GM23248 (cell line): ENCODE measurements at regions not wholly inside any gene's neighbourhood (a gene's known extent, or its start where the extent isn't known, plus 50 kb on each side); places are given as distances from the start of the nearest gene placed in this dataset.
A peak's percentile ranks its signal among the peaks of the same experiment; 100 is the strongest.

Source experiments
- DNase-seq: peaks from one replicate; pipeline ENCODE4 v3.0.0-alpha.2; 2015
- H2AFZ ChIP-seq: fragments of 200-600 bp; sonication (generic); 2 replicates; pipeline ENCODE4 v1.6.1; 2016; ENCODE audit warnings: antibody characterized with exemption
- H3F3A ChIP-seq: fragments of 200-600 bp; sonication (generic); 2 replicates; pipeline ENCODE4 v1.6.1; 2016; ENCODE audit warnings: mild to moderate bottlenecking, antibody characterized with exemption, mixed run types; ENCODE audit not compliant: insufficient read depth
- H3K27ac ChIP-seq: fragments of 200-600 bp; sonication (generic); 2 replicates; pipeline ENCODE4 v1.5.1; 2016; ENCODE audit warnings: mild to moderate bottlenecking
- H3K27me3 ChIP-seq: fragments of 200-600 bp; sonication (generic); replicated peaks from 2 replicates; pipeline ENCODE4 v1.6.1; 2016; ENCODE audit warnings: mild to moderate bottlenecking; ENCODE audit not compliant: insufficient read depth
- H3K36me3 ChIP-seq: fragments of 200-600 bp; sonication (generic); 2 replicates; pipeline ENCODE4 v1.6.1; 2016; ENCODE audit warnings: low read depth, mild to moderate bottlenecking
- H3K4me1 ChIP-seq: fragments of 200-600 bp; sonication (generic); 2 replicates; pipeline ENCODE4 v1.6.1; 2016; ENCODE audit warnings: mild to moderate bottlenecking; ENCODE audit not compliant: insufficient read depth
- H3K4me2 ChIP-seq: fragments of 200-600 bp; sonication (generic); one replicate; pipeline ENCODE4 v1.6.1; 2016; ENCODE audit warnings: mild to moderate bottlenecking; ENCODE audit not compliant: unreplicated experiment
- H3K4me3 ChIP-seq: fragments of 200-600 bp; sonication (generic); 2 replicates; pipeline ENCODE4 v1.5.1; 2016; ENCODE audit warnings: mild to moderate bottlenecking
- H3K79me2 ChIP-seq: fragments of 200-600 bp; sonication (generic); 2 replicates; pipeline ENCODE4 v1.6.1; 2016; ENCODE audit warnings: mild to moderate bottlenecking; ENCODE audit not compliant: insufficient read depth
- H3K9ac ChIP-seq: fragments of 200-600 bp; sonication (generic); 2 replicates; pipeline ENCODE4 v1.6.1; 2016; ENCODE audit warnings: mild to moderate bottlenecking
- H3K9me2 ChIP-seq: fragments of 200-600 bp; sonication (generic); 2 replicates; pipeline ENCODE4 v1.6.1; 2016; ENCODE audit warnings: mixed run types, mild to moderate bottlenecking, moderate library complexity; ENCODE audit not compliant: insufficient read depth
- H3K9me3 ChIP-seq: fragments of 200-600 bp; sonication (generic); one replicate; pipeline ENCODE4 v1.6.1; 2017; ENCODE audit warnings: low read depth
- H4K20me1 ChIP-seq: fragments of 200-600 bp; sonication (generic); 2 replicates; pipeline ENCODE4 v1.6.0; 2016; ENCODE audit not compliant: insufficient read depth
- EZH2 ChIP-seq: fragments of 200-600 bp; sonication (generic); IDR thresholded peaks from 2 replicates; pipeline ENCODE4 v1.6.1; 2018; ENCODE audit warnings: antibody characterized with exemption, mild to moderate bottlenecking; ENCODE audit not compliant: insufficient read depth, poor library complexity, severe bottlenecking
- EZH2phosphoT487 ChIP-seq: fragments of 200-600 bp; sonication (generic); IDR thresholded peaks from 2 replicates; pipeline ENCODE4 v1.6.1; 2018; ENCODE audit warnings: antibody characterized with exemption, moderate library complexity, mild to moderate bottlenecking, low read depth; ENCODE audit not compliant: insufficient read depth
- WGBS, 2 experiments: methylation state at CpG; one replicate each; pipeline ENCODE4 v1.1.6; 2015 to 2017; ENCODE audit warnings: low lambda C conversion rate in 2 of 2, low coverage in 1 of 2; ENCODE audit errors: missing lambda C conversion rate in 2 of 2; 5-methylcytosine and 5-hydroxymethylcytosine counted together
- in situ Hi-C: fragments of 300-500 bp; cut with MboI; formaldehyde crosslinking; loops from 2 replicates; pipeline ENCODE4 v1.15.0; 2020

DNA sequence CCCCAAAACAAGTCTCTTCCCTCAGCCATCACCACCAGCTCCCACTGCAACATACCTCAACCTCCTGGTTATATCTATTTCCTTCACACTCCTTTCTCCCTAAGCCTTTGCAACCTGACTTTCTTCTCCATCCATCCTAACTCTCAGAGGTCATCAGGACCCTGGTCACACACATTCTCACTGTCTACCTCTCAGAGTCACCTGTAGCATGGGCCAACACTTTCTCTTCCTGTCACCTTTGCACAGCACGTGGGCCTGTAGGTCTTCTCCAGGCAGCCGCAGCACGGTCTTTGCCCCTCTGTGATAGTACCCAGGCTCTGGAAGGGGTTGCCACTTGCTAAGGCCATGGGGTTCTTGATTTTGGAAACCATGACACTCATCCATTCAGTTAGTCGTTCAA, 921.1 kb downstream of the UQCRFS1 start:
- no peaks in the 10 kb centered on the region for H3K9me3 ChIP-seq
- no peak overlapping the region for H2AFZ ChIP-seq
- 62 to 64% methylated on average over 4 of the region's 4 CpGs for WGBS, 2 experiments
- H3K9me2 ChIP-seq = no peaks in the 10 kb centered on the region
- H3K79me2 ChIP-seq = no peaks in the 10 kb centered on the region
- H3K4me2 ChIP-seq = no peak overlapping the region
- no peak for TF ChIP-seq EZH2phosphoT487
- no peak for TF ChIP-seq EZH2
- H3K4me3 ChIP-seq = no peak overlapping the region
- DNase-seq = no peak
- in situ Hi-C loops = no loop called here
- H3F3A ChIP-seq = peaks cover 23% of the 10 kb centered on the region
- H3K27ac ChIP-seq = no peak overlapping the region
- no peak overlapping the region for H3K9ac ChIP-seq
- H3K4me1 ChIP-seq = peaks cover 40% of the 10 kb centered on the region
- no peaks in the 10 kb centered on the region for H3K27me3 ChIP-seq
- no peaks in the 10 kb centered on the region for H4K20me1 ChIP-seq
- no peaks in the 10 kb centered on the region for H3K36me3 ChIP-seq

DNA sequence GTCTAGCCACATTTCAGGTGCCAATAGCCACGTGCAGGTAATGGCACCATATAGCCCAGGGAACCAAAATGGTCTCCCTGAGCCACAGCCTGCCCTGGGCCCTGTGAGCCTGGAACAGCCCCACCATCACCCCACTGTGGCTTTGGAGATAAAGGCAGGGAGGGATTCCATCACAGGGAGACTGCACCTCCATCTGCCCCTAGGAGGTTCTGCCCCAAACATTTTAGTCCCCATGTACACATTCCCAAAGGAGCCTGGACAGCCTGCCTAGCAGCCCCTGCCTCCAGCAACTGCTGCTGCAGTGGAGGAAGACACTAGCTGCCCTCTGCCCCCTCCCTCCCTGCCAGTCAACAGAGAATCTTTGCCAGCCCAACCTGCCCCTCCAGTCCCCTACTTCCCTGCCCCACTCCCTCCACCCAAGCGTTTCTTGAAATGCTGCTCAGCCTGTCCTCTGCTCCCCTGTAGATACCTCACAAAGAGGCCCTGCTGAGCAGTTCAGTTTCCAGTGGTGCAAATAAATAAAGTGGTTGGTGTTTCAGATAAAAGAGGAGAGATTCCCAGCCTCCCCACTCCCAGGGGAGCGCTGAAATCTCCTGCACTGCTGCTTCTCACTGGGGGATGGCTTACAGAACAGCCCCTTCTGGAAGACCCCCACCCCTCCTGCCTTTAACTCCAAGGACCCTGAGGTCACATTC, 921.8 kb downstream of the UQCRFS1 start:
- no peak overlapping the region for H3K4me2 ChIP-seq
- 98 to 100% methylated on average over 3 of the region's 3 CpGs for WGBS, 2 experiments
- H3K9ac ChIP-seq = no peak overlapping the region
- in situ Hi-C loops = no loop called here
- H3K4me1 ChIP-seq = peaks cover 32% of the 10 kb centered on the region
- no peaks in the 10 kb centered on the region for H3K9me2 ChIP-seq
- H4K20me1 ChIP-seq = no peaks in the 10 kb centered on the region
- H3K9me3 ChIP-seq = no peaks in the 10 kb centered on the region
- no peak overlapping the region for H3K4me3 ChIP-seq
- no peaks in the 10 kb centered on the region for H3K79me2 ChIP-seq
- no peak for TF ChIP-seq EZH2phosphoT487
- TF ChIP-seq EZH2 = no peak
- no peaks in the 10 kb centered on the region for H3K36me3 ChIP-seq
- DNase-seq = no peak
- no peak overlapping the region for H3K27ac ChIP-seq
- no peak overlapping the region for H2AFZ ChIP-seq
- peaks cover 17% of the 10 kb centered on the region for H3F3A ChIP-seq
- no peaks in the 10 kb centered on the region for H3K27me3 ChIP-seq

DNA sequence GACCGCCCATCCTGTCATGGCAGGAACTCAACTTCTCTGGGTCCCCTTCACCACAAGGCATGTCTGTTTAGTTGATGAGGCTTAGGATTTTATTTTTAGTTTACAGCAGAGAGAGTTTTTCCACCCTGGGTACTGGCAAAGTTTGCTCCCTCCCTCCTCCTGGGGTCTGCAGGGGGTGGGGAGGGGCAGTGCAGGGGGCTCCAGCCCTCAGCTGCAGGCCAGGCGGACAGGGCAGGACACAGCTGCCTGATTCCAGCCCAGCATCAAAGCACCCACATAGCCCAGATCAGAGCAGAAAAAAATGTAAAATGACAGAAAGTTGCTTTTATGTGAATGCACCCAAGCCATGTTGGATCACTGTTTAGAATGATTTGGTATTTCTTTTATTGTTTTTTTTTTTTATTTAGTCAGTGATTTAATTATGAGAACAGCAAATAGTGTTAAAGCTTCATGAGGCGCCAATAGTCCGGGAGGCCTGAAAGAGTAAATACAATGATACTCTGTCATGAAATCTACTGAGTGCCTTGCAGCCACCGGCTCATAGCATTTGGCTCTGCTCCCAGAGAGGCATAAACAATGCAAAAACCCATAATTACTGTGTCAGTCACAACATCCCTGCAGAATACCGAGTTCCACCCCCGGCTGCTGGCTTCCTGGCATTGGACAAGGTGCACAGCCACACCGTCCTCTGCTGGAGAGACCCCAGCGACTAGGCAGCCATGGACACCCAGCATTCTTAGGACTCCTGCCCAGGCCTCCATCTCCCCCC, 923.5 kb downstream of the UQCRFS1 start:
- no peak for TF ChIP-seq EZH2phosphoT487
- no peak for TF ChIP-seq EZH2
- WGBS, 2 experiments = 24 to 31% methylated on average over 8 to 9 of the region's 9 CpGs

DNA sequence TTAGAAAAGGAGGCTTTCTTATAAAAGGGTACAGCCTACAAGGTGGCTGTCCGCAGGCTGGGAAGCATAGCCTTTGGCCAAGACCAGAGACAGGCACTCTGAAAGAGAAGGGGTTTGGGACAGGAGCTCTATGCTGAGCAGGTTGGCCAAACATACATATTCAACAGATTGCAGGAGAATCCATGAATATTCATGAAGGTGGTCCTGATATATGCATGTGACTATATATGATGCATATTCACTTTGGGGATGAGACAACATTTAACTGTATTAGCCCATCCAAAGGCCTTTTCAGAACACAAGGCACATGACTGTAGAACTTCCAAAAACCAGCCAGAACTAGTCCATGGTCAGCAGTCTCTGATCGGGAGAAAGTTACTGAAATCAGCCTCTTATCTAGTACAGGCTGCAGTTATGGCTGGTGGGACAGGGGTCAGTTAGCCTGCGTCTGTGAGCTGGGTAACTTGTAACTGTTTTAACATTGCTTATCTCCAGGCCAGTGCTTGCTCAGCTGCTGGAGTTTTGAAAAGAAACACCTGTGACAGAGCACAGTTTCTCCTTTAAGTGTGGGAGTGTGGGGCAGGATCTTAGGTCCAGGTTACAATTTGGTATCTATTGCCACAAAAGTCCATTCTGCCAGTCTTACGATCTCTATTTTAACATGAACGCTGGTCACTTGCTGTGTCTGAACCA, 924.2 kb downstream of the UQCRFS1 start:
- TF ChIP-seq EZH2phosphoT487 (no peak), EZH2 (no peak)
- Histone ChIP-seq H3K4me1 (peaks cover 13% of the 10 kb centered on the region), H3K27me3 (no peaks in the 10 kb centered on the region), H2AFZ (no peak overlapping the region), H3K4me2 (no peak overlapping the region), H3F3A (peaks cover 3% of the 10 kb centered on the region; the same call in 1 of the 2 replicates), H3K27ac (no peak overlapping the region), H3K36me3 (no peaks in the 10 kb centered on the region), H4K20me1 (no peaks in the 10 kb centered on the region), H3K9me3 (no peaks in the 10 kb centered on the region), H3K9me2 (no peaks in the 10 kb centered on the region), H3K79me2 (no peaks in the 10 kb centered on the region), H3K4me3 (no peak overlapping the region), H3K9ac (no peak overlapping the region)
- no peak for DNase-seq
- in situ Hi-C loops = no loop called here
- WGBS, 2 experiments = 92 to 96% methylated on average over 5 of the region's 5 CpGs

More for the DNA sequence above, 923.5 kb downstream of the UQCRFS1 start:
- peaks cover 19% of the 10 kb centered on the region for H3K4me1 ChIP-seq
- no peaks in the 10 kb centered on the region for H3K36me3 ChIP-seq
- no peak overlapping the region for H2AFZ ChIP-seq
- H3K9ac ChIP-seq = no peak overlapping the region
- in situ Hi-C loops = no loop called here
- no peaks in the 10 kb centered on the region for H3K9me3 ChIP-seq
- H3K4me3 ChIP-seq = no peak overlapping the region; the same call in 1 of the 2 replicates
- H3K79me2 ChIP-seq = no peaks in the 10 kb centered on the region
- H3K4me2 ChIP-seq = peak overlapping the region; percentile 21
- H3K27ac ChIP-seq = no peak overlapping the region
- H3K27me3 ChIP-seq = no peaks in the 10 kb centered on the region
- DNase-seq = peak; percentile 89
- no peaks in the 10 kb centered on the region for H4K20me1 ChIP-seq
- H3K9me2 ChIP-seq = no peaks in the 10 kb centered on the region
- H3F3A ChIP-seq = peaks cover 3% of the 10 kb centered on the region; the same call in 1 of the 2 replicates
